ENCODE measurements at regions not wholly inside any gene's neighbourhood (a gene's known extent, or its start where the extent isn't known, plus 50 kb on each side); places are given as distances from the start of the nearest gene placed in this dataset.

GRCh38 chr11:134508219-134508990 is 96.4 kb upstream of the B3GAT1 start:
- no peak for DNase-seq (ENCODE audit: extremely low read depth, low read depth)
- TF ChIP-seq, protein P1, sequence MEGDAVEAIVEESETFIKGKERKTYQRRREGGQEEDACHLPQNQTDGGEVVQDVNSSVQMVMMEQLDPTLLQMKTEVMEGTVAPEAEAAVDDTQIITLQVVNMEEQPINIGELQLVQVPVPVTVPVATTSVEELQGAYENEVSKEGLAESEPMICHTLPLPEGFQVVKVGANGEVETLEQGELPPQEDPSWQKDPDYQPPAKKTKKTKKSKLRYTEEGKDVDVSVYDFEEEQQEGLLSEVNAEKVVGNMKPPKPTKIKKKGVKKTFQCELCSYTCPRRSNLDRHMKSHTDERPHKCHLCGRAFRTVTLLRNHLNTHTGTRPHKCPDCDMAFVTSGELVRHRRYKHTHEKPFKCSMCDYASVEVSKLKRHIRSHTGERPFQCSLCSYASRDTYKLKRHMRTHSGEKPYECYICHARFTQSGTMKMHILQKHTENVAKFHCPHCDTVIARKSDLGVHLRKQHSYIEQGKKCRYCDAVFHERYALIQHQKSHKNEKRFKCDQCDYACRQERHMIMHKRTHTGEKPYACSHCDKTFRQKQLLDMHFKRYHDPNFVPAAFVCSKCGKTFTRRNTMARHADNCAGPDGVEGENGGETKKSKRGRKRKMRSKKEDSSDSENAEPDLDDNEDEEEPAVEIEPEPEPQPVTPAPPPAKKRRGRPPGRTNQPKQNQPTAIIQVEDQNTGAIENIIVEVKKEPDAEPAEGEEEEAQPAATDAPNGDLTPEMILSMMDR (IDR thresholded peaks at IDR 0.05; ENCODE audit: low read depth, low read length, missing control alignments) = no peak
- no peak overlapping the region for H3K4me3 ChIP-seq (replicated peaks; ENCODE audit: low read depth, low read length)

DNA sequence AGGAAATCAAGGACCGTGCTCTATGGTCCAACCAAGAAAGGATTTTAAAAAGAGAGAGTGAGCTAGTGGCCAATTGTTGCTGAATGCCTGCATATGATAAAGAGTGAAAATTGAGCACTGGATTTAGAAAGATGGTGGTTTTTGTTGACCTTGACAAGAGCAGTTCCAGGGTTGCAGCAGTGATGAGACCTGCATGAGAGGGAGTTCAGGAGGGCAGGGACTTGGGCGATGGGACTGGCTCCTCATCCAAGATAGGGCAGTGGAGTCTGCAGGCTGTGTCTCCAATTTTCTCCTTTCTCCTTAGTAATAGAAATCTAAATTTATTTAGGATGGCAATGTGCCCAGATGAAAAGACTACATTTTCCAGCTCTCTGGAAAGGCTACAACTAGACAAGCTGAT is 94.0 kb upstream of the B3GAT1 start:
- no peak overlapping the region for H3K4me3 ChIP-seq (replicated peaks; ENCODE audit: low read depth, low read length)
- DNase-seq (ENCODE audit: extremely low read depth, low read depth) = no peak
- TF ChIP-seq, protein P1 (IDR thresholded peaks at IDR 0.05; ENCODE audit: low read depth, low read length, missing control alignments) = no peak

DNA sequence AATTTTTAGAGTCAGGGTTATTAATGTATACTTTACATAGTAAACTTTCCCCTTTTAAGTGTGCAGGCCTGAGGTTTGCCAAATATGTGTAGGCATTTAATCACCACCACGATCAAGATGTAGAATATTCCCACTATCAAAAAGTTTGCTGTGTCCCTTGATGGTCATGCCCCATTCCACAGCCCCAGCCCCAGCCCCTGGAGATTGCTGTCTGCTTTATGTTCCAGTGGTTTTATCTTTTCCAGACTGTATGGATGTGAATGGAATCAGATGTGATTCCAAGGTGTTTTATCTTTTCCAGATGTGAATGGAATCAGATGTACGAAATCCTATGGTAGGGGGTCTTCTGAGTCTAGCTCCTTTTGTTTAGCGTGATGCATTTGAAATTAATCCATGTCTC is 93.1 kb upstream of the B3GAT1 start:
- TF ChIP-seq, protein P1 (IDR thresholded peaks at IDR 0.05; ENCODE audit: low read depth, low read length, missing control alignments) = no peak
- H3K4me3 ChIP-seq (replicated peaks; ENCODE audit: low read depth, low read length) = no peak overlapping the region
- DNase-seq (ENCODE audit: extremely low read depth, low read depth) = no peak

- no peak overlapping the region for H3K4me3 ChIP-seq (replicated peaks; ENCODE audit: low read depth, low read length)
- TF ChIP-seq, protein P1 (IDR thresholded peaks at IDR 0.05; ENCODE audit: low read depth, low read length, missing control alignments) = no peak
- DNase-seq (ENCODE audit: extremely low read depth, low read depth) = no peak
These were observed 92.3 kb upstream of the B3GAT1 start for GRCh38 chr11:134504146-134504905.

- no peak for DNase-seq (ENCODE audit: extremely low read depth, low read depth)
- TF ChIP-seq, protein P1 (IDR thresholded peaks at IDR 0.05; ENCODE audit: low read depth, low read length, missing control alignments) = no peak
- no peak overlapping the region for H3K4me3 ChIP-seq (replicated peaks; ENCODE audit: low read depth, low read length)
These were observed 91.6 kb upstream of the B3GAT1 start for GRCh38 chr11:134503596-134503995.

DNA sequence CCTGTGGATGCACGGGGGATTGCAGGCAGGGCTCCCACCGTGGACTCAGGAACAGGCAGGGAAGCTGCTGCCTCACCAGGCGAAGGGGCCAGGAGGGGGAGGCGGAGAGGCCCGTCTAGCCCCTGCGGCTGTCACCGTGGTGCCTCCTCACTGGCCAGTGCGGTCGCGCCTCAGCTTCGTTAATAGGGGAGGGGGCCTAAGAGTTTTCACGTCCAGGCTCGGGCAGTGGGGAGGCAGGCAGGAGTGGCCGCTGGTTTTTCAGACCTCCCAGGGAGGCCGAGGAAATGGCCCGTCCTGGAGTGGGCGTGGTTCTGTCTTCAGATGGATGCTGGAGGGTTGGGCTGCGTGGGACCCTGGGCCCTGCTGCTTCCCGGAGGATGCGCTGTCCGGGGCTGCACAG is 91.1 kb upstream of the B3GAT1 start:
- TF ChIP-seq, protein P1 (IDR thresholded peaks at IDR 0.05; ENCODE audit: low read depth, low read length, missing control alignments) = no peak
- no peak overlapping the region for H3K4me3 ChIP-seq (replicated peaks; ENCODE audit: low read depth, low read length)
- no peak for DNase-seq (ENCODE audit: extremely low read depth, low read depth)

Measured in HFF-Myc (cell line).